HK-2 (cell line): ENCODE measurements at regions not wholly inside any gene's neighbourhood (a gene's known extent, or its start where the extent isn't known, plus 50 kb on each side); places are given as distances from the start of the nearest gene placed in this dataset.
"Not testable (repeated sequence)": the region's sequence is repeated elsewhere in the genome, so short reads cannot be mapped to it uniquely, and the experiment has no call there.

ENCODE experiments used
- DNase-seq: peaks from one replicate; pipeline ENCODE4 v3.0.0-alpha.2; 2018; ENCODE audit not compliant: unreplicated experiment

DNA sequence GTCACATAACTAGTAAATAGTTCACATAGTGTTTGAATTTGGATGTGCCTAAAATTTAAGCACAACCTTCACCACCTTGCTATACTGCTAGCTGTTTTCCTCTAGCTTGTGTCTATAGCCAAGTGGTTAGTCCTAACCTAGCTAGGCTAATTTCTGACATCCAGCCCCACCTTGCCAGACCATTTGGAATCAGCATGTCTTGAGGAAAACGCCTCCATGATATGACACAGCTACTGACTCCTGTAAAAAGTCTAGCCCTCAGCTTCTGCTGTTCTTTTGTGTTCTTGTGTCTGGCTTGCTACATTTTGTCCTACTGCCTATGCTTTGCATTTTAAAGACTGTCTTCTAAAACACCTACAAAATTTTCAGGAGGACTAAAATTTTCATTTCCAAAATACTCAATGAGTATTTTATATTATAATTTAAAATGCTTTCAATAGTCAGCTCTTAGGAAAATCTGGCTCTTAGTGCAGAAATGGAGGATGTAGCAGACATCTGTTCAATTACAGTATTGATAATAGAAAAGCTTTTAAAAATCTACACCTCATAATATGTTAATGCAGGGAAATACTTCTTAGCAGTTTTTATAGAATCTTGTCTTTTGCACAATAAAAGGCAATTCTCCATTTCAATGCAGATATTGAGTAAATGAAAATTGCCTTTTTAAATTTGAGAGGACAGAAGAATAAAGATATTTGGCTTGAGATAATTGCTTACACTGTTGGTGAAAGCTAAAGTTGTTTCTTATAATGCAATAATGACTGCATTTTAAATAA lies 160.8 kb upstream of the APP start:
- DNase-seq: no peak

GRCh38 chr21:26320596-26320995 lies 150.0 kb upstream of the APP start:
- DNase-seq: no peak

DNA sequence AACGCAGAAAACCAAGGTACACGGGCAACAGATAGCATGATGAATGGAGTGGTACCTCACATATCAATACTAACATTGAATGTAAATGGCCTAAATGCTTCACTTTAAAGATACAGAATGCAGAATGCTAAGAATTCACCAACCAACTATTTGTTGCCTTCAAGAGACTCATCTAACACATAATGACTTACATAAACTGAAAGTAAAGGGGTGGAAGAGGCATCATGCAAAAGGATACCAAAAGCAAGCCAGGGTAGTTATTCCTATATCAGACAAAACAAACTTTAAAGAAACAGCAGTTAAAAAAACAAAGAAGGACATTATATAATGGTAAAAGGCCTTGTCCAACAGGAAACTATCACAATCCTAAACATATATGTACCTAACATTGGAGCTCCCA lies 137.1 kb upstream of the APP start:
- no peak for DNase-seq

GRCh38 chr21:26297851-26298250 lies 127.3 kb upstream of the APP start:
- DNase-seq: no peak

GRCh38 chr21:26293141-26293946 lies 122.8 kb upstream of the APP start:
- DNase-seq: no peak

- DNase-seq: no peak
These were observed 117.5 kb upstream of the APP start for GRCh38 chr21:26288026-26288425.

GRCh38 chr21:26284531-26284930 lies 114.0 kb upstream of the APP start:
- no peak for DNase-seq

- DNase-seq: no peak
These were observed 111.5 kb upstream of the APP start for GRCh38 chr21:26282058-26282457.

- no peak for DNase-seq
These were observed 110.9 kb upstream of the APP start for GRCh38 chr21:26281506-26281905.

DNA sequence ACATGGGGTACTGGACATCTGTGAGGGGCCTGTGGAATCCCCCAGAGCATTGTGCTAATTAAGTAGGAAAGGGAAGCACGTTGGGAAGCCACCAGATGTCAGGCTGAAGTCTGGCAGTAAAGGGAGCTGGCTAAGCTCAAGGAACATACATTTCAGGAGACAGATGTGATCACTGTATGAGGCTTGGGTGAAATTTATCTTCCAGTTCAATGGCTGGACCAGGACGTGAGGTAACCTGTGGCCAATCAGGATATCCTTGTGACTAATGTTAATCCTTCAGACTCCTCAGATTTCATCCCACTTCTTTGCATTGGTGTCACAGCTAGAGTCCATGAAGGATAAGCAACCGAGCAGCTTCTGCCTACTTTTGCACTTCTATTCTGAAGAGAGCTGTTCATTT lies 110.2 kb upstream of the APP start:
- DNase-seq: no peak

GRCh38 chr21:26280148-26280547 lies 109.6 kb upstream of the APP start:
- DNase-seq: no peak

DNA sequence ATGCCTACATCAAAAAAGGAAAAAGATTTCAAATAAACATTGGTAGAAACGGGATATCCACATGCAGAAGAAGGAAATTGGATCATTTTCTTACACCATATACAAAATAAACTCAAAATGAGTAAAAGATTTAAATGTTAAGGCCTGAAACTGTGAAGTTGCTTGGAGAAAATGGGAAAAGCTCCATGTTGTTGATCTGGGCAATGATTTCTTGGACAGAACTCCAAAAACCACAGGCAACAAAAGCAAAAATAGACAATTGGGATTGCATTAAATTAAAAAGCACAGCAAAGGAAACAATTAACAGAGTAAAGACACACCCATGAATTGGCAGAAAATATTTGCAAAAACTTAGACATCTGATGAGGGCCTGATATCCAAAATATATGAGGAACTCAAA lies 105.2 kb upstream of the APP start:
- DNase-seq: no peak

GRCh38 chr21:26273686-26274313 lies 103.2 kb upstream of the APP start:
- no peak for DNase-seq

- DNase-seq: no peak
These were observed 96.8 kb upstream of the APP start for GRCh38 chr21:26267389-26267788.

DNA sequence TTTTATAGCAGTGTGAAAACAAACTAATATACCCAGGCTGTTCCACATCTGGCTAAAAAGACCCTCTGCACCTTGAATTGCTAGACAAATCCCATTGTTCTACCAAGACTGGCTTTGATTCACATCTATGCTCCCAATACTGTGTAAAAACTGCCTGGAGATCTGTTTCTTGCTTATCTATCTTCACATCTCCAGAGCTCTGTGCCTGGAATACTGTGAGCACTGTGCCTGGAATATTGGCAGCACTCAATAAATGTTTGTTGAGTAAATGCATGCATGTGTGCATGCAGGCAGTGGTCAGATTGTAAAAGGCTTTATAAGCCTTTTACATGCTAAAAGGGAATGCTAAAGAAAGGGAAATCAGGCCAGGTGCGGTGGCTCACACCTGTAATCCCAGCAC lies 75.5 kb upstream of the APP start:
- DNase-seq: no peak

DNA sequence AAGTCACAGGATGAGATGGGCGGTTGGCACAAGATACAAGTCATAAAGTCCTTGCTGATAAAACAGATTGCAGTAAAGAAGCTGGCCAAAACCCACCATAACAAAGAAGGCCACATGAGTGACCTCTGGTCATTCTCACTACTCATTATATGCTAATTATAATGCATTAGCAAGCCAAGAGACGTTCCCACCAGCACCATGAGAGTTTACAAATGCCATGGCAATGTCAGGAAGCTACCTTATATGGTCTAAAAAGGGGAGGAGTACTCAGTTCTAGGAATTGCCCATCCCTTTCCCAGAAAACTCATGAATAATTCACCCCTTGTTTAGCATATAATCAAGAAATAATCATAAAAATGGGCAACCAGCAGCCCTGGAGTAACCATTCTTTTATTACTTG lies 74.9 kb upstream of the APP start:
- DNase-seq: no peak

DNA sequence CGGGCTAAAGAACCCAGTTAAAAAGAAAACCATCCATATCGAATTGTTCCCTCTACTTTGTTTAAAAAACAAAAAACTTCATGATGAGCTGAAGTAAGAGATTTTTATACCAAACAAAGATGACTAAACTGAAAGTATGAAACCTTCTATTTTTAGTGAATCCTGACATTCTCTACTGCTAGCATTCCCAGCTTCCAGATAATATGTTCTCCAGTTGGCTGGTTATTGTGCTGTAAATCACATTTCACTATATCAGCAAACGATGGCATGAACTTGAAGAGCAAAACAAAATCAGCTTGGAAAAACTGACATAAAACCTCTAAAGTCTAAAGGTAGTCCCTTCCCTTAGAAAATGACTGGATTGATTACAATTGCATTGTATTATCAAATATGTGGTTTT lies 68.1 kb upstream of the APP start:
- no peak for DNase-seq

- DNase-seq: no peak
These were observed 65.7 kb upstream of the APP start for GRCh38 chr21:26236281-26236680.

GRCh38 chr21:26233297-26233696 lies 62.7 kb upstream of the APP start:
- DNase-seq: not testable (repeated sequence)

GRCh38 chr21:26232491-26232890 lies 61.9 kb upstream of the APP start:
- DNase-seq: not testable (repeated sequence)

DNA sequence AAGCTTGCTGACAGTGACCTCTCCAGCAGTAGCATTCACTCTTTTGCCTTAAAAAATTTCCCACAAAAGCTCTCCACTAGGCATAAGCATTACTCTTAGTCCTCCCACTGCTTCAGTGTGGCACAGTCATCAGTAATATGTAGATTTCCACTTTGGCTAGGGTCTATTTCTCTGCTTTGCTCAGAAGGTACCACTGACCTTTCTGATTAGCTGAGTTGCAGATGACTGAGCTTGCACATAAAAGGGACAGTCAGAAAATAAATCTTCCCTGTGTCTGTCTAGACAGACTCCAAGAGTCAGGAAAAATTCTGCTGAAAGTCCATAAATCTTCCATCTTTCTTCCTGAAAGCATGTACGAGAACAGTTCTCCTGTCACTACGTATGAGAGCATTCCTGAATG lies 56.6 kb upstream of the APP start:
- DNase-seq: no peak

DNA sequence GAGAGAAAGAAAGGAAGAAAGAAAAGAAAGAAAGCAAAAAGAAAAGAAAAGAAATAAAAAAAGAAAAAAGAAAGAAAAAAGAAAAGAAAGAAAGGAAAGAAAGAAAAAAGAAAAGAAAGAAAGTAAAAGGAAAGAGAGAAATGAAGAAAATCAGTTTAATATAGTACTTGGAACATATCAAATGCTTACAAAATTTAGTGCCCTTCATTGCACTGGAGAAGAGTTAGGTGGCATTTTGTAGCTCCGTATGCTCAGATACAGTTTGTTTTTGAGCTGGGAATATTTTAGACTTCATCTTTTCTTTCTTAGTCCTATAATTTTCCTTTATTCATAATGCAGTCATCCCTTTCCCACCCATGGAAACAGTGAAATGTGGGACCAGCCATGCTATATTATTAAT lies 56.2 kb upstream of the APP start:
- no peak for DNase-seq

GRCh38 chr21:26225046-26225445 lies 54.5 kb upstream of the APP start:
- DNase-seq: no peak
